K562 (cell line): ENCODE measurements at regions not wholly inside any gene's neighbourhood (a gene's known extent, or its start where the extent isn't known, plus 50 kb on each side); places are given as distances from the start of the nearest gene placed in this dataset.

ENCODE experiments used
- ARID2 ChIP-seq: fragments of 450-650 bp; IDR thresholded peaks from 2 replicates; pipeline ENCODE4 v1.6.1; 2017; ENCODE audit warnings: antibody characterized with exemption, mild to moderate bottlenecking
- CXXC5 ChIP-seq: fragments of 250-450 bp; sonication (Bioruptor Pico); IDR thresholded peaks from 2 replicates; pipeline ENCODE4 v1.8.0; 2022; ENCODE audit warnings: inconsistent platforms, mild to moderate bottlenecking, moderate library complexity
- DDX20 ChIP-seq: fragments of 450-650 bp; IDR thresholded peaks from 2 replicates; pipeline ENCODE4 v1.6.1; 2016; ENCODE audit warnings: missing genetic modification characterization, low read depth, mild to moderate bottlenecking, missing compliant biosample characterization, moderate library complexity
- E2F3 ChIP-seq: fragments of 250-450 bp; sonication (Bioruptor Pico); IDR thresholded peaks from 2 replicates; pipeline ENCODE4 v1.4.0; 2020; ENCODE audit warnings: mild to moderate bottlenecking
- FOSL1 ChIP-seq: fragments of 200-800 bp; sonication (Bioruptor generic); conservative IDR thresholded peaks from 2 replicates; pipeline ENCODE4 v1.6.1; 2016; ENCODE audit warnings: missing genetic modification characterization, missing compliant biosample characterization
- FOXA3 ChIP-seq, 2 experiments: fragments of 450-650 bp in 1 of 2; sonication (generic) in 1 of 2; formaldehyde crosslinking; IDR thresholded peaks in 1 of 2; conservative IDR thresholded peaks in 1 of 2; 2 replicates each; pipeline versions ENCODE4 v1.4.0 to v1.8.0; 2020 to 2022; ENCODE audit warnings: mild to moderate bottlenecking in 2 of 2, missing genetic modification reagents in 1 of 2
- FOXJ3 ChIP-seq: sonication (generic); formaldehyde crosslinking; IDR thresholded peaks from 2 replicates; pipeline ENCODE4 v1.4.0; 2020; ENCODE audit warnings: mild to moderate bottlenecking, missing genetic modification reagents
- HOXB6 ChIP-seq: fragments of 250-450 bp; sonication (Bioruptor Pico); IDR thresholded peaks from 2 replicates; pipeline ENCODE4 v1.5.1; 2022; ENCODE audit warnings: mild to moderate bottlenecking, borderline replicate concordance
- MAFF ChIP-seq: IDR thresholded peaks from 2 replicates; pipeline ENCODE4 v1.6.1; 2012; ENCODE audit warnings: low read length, improper control_type of control experiment
- MED1 ChIP-seq: sonication (generic); formaldehyde crosslinking; IDR thresholded peaks from 2 replicates; pipeline ENCODE4 v1.8.1; 2023; ENCODE audit warnings: missing genetic modification reagents, borderline replicate concordance
- PHB2 ChIP-seq: fragments of 450-650 bp; IDR thresholded peaks from 2 replicates; pipeline ENCODE4 v1.6.1; 2017; ENCODE audit warnings: low read depth
- RBM25 ChIP-seq: fragments of 200-400 bp; formaldehyde crosslinking; IDR thresholded peaks from 2 replicates; pipeline ENCODE4 v1.6.1; 2018; ENCODE audit warnings: low read length, low read depth, moderate library complexity; ENCODE audit not compliant: severe bottlenecking
- RNF2 ChIP-seq: sonication (generic); IDR thresholded peaks from 2 replicates; pipeline ENCODE4 v1.6.1; 2016
- SMARCC2 ChIP-seq: fragments of 450-650 bp; IDR thresholded peaks from 2 replicates; pipeline ENCODE4 v1.6.1; 2017; ENCODE audit warnings: antibody characterized with exemption, moderate library complexity, mild to moderate bottlenecking, low read depth
- SP2 ChIP-seq: IDR thresholded peaks from 2 replicates; pipeline ENCODE4 v1.6.1; 2011; ENCODE audit warnings: mild to moderate bottlenecking, low read depth, low read length, moderate library complexity; ENCODE audit not compliant: poor library complexity, severe bottlenecking; ENCODE audit errors: extremely low read depth
- TCF7 ChIP-seq: sonication (generic); IDR thresholded peaks from 2 replicates; pipeline ENCODE4 v1.6.1; 2016; ENCODE audit warnings: antibody characterized with exemption, borderline replicate concordance
- ZNF197 ChIP-seq: fragments of 200-800 bp; sonication (Bioruptor generic); IDR thresholded peaks from 2 replicates; pipeline ENCODE4 v1.6.1; 2016; ENCODE audit warnings: low read depth, missing genetic modification characterization, missing compliant biosample characterization
- ZNF589 ChIP-seq: fragments of 200-800 bp; sonication (Bioruptor generic); IDR thresholded peaks from 2 replicates; pipeline ENCODE4 v1.6.1; 2016; ENCODE audit warnings: low read depth, missing genetic modification characterization, missing compliant biosample characterization
- TF ChIP-seq, protein P1 (sequence below): fragments of 450-650 bp; IDR thresholded peaks from 2 replicates; pipeline ENCODE4 v1.6.1; 2016; ENCODE audit warnings: antibody characterized with exemption
- TF ChIP-seq, protein P2 (sequence below): fragments of 450-650 bp; formaldehyde crosslinking; IDR thresholded peaks from 2 replicates; pipeline ENCODE4 v1.4.0; 2022; ENCODE audit warnings: missing genetic modification characterization
- TF ChIP-seq, protein P3 (sequence below): sonication (generic); formaldehyde crosslinking; IDR thresholded peaks from 2 replicates; pipeline ENCODE4 v1.9.0; 2022; ENCODE audit warnings: mild to moderate bottlenecking, missing genetic modification reagents
- TF ChIP-seq, protein P4 (sequence below): sonication (generic); formaldehyde crosslinking; IDR thresholded peaks from 2 replicates; pipeline ENCODE4 v1.8.0; 2022; ENCODE audit warnings: mild to moderate bottlenecking, missing genetic modification reagents
- TF ChIP-seq, protein P5 (sequence below): sonication (generic); IDR thresholded peaks from 2 replicates; pipeline ENCODE4 v1.6.1; 2016
- TF ChIP-seq, protein P6 (sequence below): sonication (generic); formaldehyde crosslinking; IDR thresholded peaks from 2 replicates; pipeline ENCODE4 v1.8.0; 2022; ENCODE audit warnings: mild to moderate bottlenecking, missing genetic modification reagents

DNA sequence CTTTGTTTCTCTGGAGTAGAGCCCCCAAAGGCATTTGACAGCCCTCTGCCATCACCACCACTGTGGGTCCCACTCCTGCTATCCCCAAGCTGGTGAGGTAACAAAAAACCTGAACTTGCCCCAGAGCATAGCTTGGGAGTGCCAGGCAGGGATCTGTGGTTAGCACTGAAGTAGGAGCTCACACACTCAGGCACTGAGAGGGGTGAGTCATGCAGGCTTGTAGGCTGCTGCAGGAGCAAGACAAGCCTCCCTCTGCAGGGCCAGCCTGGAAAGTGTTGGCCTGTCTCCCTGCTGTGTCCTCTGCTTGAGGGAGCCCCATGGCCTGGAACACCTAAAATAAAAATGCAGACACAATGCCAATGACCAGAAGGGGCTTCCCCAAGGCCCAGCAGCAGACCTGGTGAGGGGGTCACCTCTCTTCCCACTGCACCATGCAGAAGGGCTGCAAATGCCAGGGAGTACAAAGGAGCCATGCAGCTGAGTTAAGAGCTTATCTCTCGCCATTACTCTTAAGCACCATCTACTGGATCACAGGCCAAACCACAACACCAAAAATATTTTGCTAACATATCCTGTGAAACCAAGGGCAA is 108.9 kb upstream of the POGK start (continued):
- TF ChIP-seq FOXA3 (CRISPR knock-in tag; conservative IDR thresholded peaks at IDR 0.05 in 1 of 2, IDR thresholded peaks at IDR 0.05 in 1 of 2), result no peak
- TF ChIP-seq MED1 (CRISPR knock-in tag), result no peak
- peak; percentile 98 for TF ChIP-seq FOSL1 (tag)
- TF ChIP-seq, protein P1, sequence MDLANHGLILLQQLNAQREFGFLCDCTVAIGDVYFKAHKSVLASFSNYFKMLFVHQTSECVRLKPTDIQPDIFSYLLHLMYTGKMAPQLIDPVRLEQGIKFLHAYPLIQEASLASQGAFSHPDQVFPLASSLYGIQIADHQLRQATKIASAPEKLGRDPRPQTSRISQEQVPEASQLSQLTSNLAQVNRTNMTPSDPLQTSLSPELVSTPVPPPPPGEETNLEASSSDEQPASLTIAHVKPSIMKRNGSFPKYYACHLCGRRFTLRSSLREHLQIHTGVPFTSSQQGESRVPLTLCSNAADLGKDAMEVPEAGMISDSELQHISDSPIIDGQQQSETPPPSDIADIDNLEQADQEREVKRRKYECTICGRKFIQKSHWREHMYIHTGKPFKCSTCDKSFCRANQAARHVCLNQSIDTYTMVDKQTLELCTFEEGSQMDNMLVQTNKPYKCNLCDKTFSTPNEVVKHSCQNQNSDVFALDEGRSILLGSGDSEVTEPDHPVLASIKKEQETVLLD, result no peak
- TF ChIP-seq, protein P2, sequence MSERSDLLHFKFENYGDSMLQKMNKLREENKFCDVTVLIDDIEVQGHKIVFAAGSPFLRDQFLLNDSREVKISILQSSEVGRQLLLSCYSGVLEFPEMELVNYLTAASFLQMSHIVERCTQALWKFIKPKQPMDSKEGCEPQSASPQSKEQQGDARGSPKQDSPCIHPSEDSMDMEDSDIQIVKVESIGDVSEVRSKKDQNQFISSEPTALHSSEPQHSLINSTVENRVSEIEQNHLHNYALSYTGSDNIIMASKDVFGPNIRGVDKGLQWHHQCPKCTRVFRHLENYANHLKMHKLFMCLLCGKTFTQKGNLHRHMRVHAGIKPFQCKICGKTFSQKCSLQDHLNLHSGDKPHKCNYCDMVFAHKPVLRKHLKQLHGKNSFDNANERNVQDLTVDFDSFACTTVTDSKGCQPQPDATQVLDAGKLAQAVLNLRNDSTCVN (CRISPR knock-in tag), result no peak
- TF ChIP-seq, protein P3, sequence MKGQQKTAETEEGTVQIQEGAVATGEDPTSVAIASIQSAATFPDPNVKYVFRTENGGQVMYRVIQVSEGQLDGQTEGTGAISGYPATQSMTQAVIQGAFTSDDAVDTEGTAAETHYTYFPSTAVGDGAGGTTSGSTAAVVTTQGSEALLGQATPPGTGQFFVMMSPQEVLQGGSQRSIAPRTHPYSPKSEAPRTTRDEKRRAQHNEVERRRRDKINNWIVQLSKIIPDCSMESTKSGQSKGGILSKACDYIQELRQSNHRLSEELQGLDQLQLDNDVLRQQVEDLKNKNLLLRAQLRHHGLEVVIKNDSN (CRISPR knock-in tag), result no peak
- no peak for TF ChIP-seq FOXJ3 (CRISPR knock-in tag)
- TF ChIP-seq RNF2, result no peak
- no peak for TF ChIP-seq DDX20 (tag)
- TF ChIP-seq ARID2, result peak; percentile 82; the same call in 1 of the 2 replicates
- TF ChIP-seq, protein P4, sequence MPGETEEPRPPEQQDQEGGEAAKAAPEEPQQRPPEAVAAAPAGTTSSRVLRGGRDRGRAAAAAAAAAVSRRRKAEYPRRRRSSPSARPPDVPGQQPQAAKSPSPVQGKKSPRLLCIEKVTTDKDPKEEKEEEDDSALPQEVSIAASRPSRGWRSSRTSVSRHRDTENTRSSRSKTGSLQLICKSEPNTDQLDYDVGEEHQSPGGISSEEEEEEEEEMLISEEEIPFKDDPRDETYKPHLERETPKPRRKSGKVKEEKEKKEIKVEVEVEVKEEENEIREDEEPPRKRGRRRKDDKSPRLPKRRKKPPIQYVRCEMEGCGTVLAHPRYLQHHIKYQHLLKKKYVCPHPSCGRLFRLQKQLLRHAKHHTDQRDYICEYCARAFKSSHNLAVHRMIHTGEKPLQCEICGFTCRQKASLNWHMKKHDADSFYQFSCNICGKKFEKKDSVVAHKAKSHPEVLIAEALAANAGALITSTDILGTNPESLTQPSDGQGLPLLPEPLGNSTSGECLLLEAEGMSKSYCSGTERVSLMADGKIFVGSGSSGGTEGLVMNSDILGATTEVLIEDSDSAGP (CRISPR knock-in tag), result 0 out of 2 replicates have a peak, but pooled peaks have one; percentile 32
- TF ChIP-seq ZNF589 (CRISPR knock-in tag), result no peak
- no peak for TF ChIP-seq HOXB6
- TF ChIP-seq E2F3 (CRISPR knock-in tag), result no peak
- TF ChIP-seq TCF7, result no peak
- no peak for TF ChIP-seq MAFF
- TF ChIP-seq, protein P5, sequence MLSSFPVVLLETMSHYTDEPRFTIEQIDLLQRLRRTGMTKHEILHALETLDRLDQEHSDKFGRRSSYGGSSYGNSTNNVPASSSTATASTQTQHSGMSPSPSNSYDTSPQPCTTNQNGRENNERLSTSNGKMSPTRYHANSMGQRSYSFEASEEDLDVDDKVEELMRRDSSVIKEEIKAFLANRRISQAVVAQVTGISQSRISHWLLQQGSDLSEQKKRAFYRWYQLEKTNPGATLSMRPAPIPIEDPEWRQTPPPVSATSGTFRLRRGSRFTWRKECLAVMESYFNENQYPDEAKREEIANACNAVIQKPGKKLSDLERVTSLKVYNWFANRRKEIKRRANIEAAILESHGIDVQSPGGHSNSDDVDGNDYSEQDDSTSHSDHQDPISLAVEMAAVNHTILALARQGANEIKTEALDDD, result no peak
- no peak for TF ChIP-seq SP2
- no peak for TF ChIP-seq PHB2
- TF ChIP-seq ZNF197, result no peak
- no peak for TF ChIP-seq SMARCC2
- TF ChIP-seq RBM25, result no peak
- TF ChIP-seq, protein P6, sequence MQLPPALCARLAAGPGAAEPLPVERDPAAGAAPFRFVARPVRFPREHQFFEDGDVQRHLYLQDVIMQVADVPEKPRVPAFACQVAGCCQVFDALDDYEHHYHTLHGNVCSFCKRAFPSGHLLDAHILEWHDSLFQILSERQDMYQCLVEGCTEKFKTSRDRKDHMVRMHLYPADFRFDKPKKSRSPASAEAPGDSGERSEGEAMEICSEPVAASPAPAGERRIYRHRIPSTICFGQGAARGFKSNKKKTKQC, result no peak
- no peak for TF ChIP-seq CXXC5 (CRISPR knock-in tag)
